ENCODE measurements at regions not wholly inside any gene's neighbourhood (a gene's known extent, or its start where the extent isn't known, plus 50 kb on each side); places are given as distances from the start of the nearest gene placed in this dataset.

GRCh38 chr18:73638709-73639108 lies 508.9 kb downstream of the FBXO15 start:
- TF ChIP-seq POLR2A (IDR thresholded peaks at IDR 0.05) (no peak), CTCF (IDR thresholded peaks at IDR 0.05) (no peak)

GRCh38 chr18:73636355-73636754 lies 511.3 kb downstream of the FBXO15 start:
- H3K4me3 ChIP-seq (ENCODE audit: low read depth, poor library complexity, severe bottlenecking), result no peak overlapping the region
- intact Hi-C loops (cut with DNase I; ENCODE audit: low total_unique reads), result no loop called here
- no peak for DNase-seq (ENCODE audit: low spot score in 2 of 2)
- 63 to 70% methylated on average over 2 of the region's 2 CpGs for WGBS, 2 donors
- TF ChIP-seq CTCF (IDR thresholded peaks at IDR 0.05) (no peak), POLR2A (IDR thresholded peaks at IDR 0.05) (no peak)

More at GRCh38 chr18:73638709-73639108, 508.9 kb downstream of the FBXO15 start:
- no peak overlapping the region for H3K4me3 ChIP-seq (ENCODE audit: low read depth, poor library complexity, severe bottlenecking)
- intact Hi-C loops (cut with DNase I; ENCODE audit: low total_unique reads), result no loop called here
- DNase-seq (ENCODE audit: low spot score in 2 of 2), result no peak

- no peak overlapping the region for H3K4me3 ChIP-seq (ENCODE audit: low read depth, poor library complexity, severe bottlenecking)
- DNase-seq (ENCODE audit: low spot score in 2 of 2), result no peak
- intact Hi-C loops (cut with DNase I; ENCODE audit: low total_unique reads), result no loop called here
- TF ChIP-seq POLR2A (IDR thresholded peaks at IDR 0.05), result no peak
- WGBS, 2 donors, result 50 to 58% methylated on average over 2 of the region's 2 CpGs
These were observed 520.8 kb downstream of the FBXO15 start for GRCh38 chr18:73626859-73627258.

GRCh38 chr18:73626221-73626620 lies 521.4 kb downstream of the FBXO15 start:
- TF ChIP-seq CTCF (IDR thresholded peaks at IDR 0.05) (no peak), POLR2A (IDR thresholded peaks at IDR 0.05) (no peak)
- DNase-seq (ENCODE audit: low spot score in 2 of 2), result no peak
- no peak overlapping the region for H3K4me3 ChIP-seq (ENCODE audit: low read depth, poor library complexity, severe bottlenecking)
- WGBS, 2 donors, result 67 to 72% methylated on average over 2 of the region's 2 CpGs
- intact Hi-C loops (cut with DNase I; ENCODE audit: low total_unique reads), result no loop called here

GRCh38 chr18:73621091-73621490 lies 526.5 kb downstream of the FBXO15 start:
- no peak for DNase-seq (ENCODE audit: low spot score in 2 of 2)
- H3K4me3 ChIP-seq (ENCODE audit: low read depth, poor library complexity, severe bottlenecking), result no peak overlapping the region
- intact Hi-C loops (cut with DNase I; ENCODE audit: low total_unique reads), result no loop called here
- no peak for TF ChIP-seq CTCF (IDR thresholded peaks at IDR 0.05)
- no peak for TF ChIP-seq POLR2A (IDR thresholded peaks at IDR 0.05)
- WGBS, 2 donors, result 32 to 43% methylated on average over 1 of the region's 1 CpG

GRCh38 chr18:73617981-73618380 lies 529.7 kb downstream of the FBXO15 start:
- intact Hi-C loops (cut with DNase I; ENCODE audit: low total_unique reads), result no loop called here
- no peak overlapping the region for H3K4me3 ChIP-seq (ENCODE audit: low read depth, poor library complexity, severe bottlenecking)
- DNase-seq (ENCODE audit: low spot score in 2 of 2), result no peak
- TF ChIP-seq CTCF (IDR thresholded peaks at IDR 0.05) (no peak), POLR2A (IDR thresholded peaks at IDR 0.05) (no peak)
